HepG2 (cell line): ENCODE measurements at regions not wholly inside any gene's neighbourhood (a gene's known extent, or its start where the extent isn't known, plus 50 kb on each side); places are given as distances from the start of the nearest gene placed in this dataset.

ENCODE experiments used
- ATAC-seq: fragments of 200-7000 bp; cut with Tn5 transposase; 3 replicates; pipeline ENCODE4 v1.9.1; 2020; ENCODE audit warnings: mild to moderate bottlenecking, moderate library complexity
- BruUV-seq: library from RNA; stranded (reverse); fragments of 400-500 nt; replicated peaks from 2 replicates; lab custom pipeline; 2021; lab: Mats Ljungman, UMichigan
- CTCF ChIA-PET: fragments of 300-600 bp; formaldehyde crosslinking; extraction: SDS; loops from one replicate; lab custom pipeline; 2021; ENCODE audit warnings: low total read pairs, inconsistent platforms, low intra/inter-chr PET ratio; lab: Yijun Ruan, JAX
- POLR2A ChIA-PET: fragments of 350-600 bp; sonication (Branson Sonifier 250); formaldehyde crosslinking; loops from one replicate; lab custom pipeline; 2020; ENCODE audit warnings: antibody characterized with exemption, inconsistent platforms; lab: Yijun Ruan, JAX
- DNase-seq: peaks from one replicate; pipeline ENCODE4 v3.0.0-alpha.2; 2015; ENCODE audit warnings: low spot score
- FAIRE-seq: peaks from 3 replicates; lab custom pipeline; 2011; peaks lifted over from hg19 to GRCh38; lab: Jason Lieb, UNC
- H2AFZ ChIP-seq: one replicate; pipeline ENCODE4 v1.6.1; 2011; ENCODE audit warnings: low read length, inconsistent platforms
- H3K27ac ChIP-seq: fragments of 300-600 bp; 3 replicates; pipeline ENCODE4 v1.8.0; 2011; ENCODE audit warnings: mixed run types, mild to moderate bottlenecking, mixed read lengths, low read length, inconsistent platforms; ENCODE audit not compliant: insufficient read depth; ENCODE audit errors: extremely low read length
- H3K27me3 ChIP-seq, 2 experiments: fragments of 200-600 bp in 1 of 2; 2 replicates in 1 of 2; 3 replicates in 1 of 2; pipeline versions ENCODE4 v1.6.0 to v1.8.0; 2011; ENCODE audit warnings: low read length in 2 of 2, mild to moderate bottlenecking in 2 of 2, moderate library complexity in 2 of 2, inconsistent platforms in 1 of 2; ENCODE audit not compliant: insufficient read depth in 2 of 2, control insufficient read depth in 1 of 2
- H3K36me3 ChIP-seq, 2 experiments: fragments of 200-600 bp in 1 of 2; replicated peaks in 1 of 2; 2 replicates in 1 of 2; 3 replicates in 1 of 2; pipeline versions ENCODE4 v1.5.1 to v1.8.0; 2011; ENCODE audit warnings: low read length in 2 of 2, inconsistent platforms in 1 of 2; ENCODE audit not compliant: insufficient read depth in 2 of 2, control insufficient read depth in 1 of 2
- H3K4me1 ChIP-seq: 2 replicates; pipeline ENCODE4 v1.5.1; 2012; ENCODE audit warnings: low read length, inconsistent platforms; ENCODE audit not compliant: insufficient read depth
- H3K4me2 ChIP-seq: 2 replicates; pipeline ENCODE4 v1.6.0; 2011; ENCODE audit warnings: low read depth, low read length, inconsistent platforms
- H3K4me3 ChIP-seq, 3 experiments: fragments of 200-600 bp in 1 of 3; sonication (generic), shearing (Covaris generic) in 1 of 3; replicated peaks in 1 of 3; 2 replicates each; pipeline ENCODE4 v1.5.1; 2011 to 2016; ENCODE audit warnings: low read length in 3 of 3, inconsistent platforms in 2 of 3, low read depth in 2 of 3, mild to moderate bottlenecking in 2 of 3, control low read depth in 1 of 3, mixed read lengths in 1 of 3; ENCODE audit not compliant: insufficient read depth in 1 of 3
- H3K79me2 ChIP-seq: one replicate; pipeline ENCODE4 v1.6.1; 2011; ENCODE audit warnings: low read length, inconsistent platforms; ENCODE audit not compliant: insufficient read depth
- H3K9ac ChIP-seq: 2 replicates; pipeline ENCODE4 v1.6.0; 2011; ENCODE audit warnings: mild to moderate bottlenecking, low read depth, low read length, inconsistent platforms; ENCODE audit not compliant: insufficient read depth
- H3K9me3 ChIP-seq: 2 replicates; pipeline ENCODE4 v1.5.1; 2012; ENCODE audit warnings: mild to moderate bottlenecking, low read length
- H4K20me1 ChIP-seq: 2 replicates; pipeline ENCODE4 v1.6.0; 2011; ENCODE audit warnings: inconsistent platforms, mild to moderate bottlenecking, low read length, moderate library complexity; ENCODE audit not compliant: insufficient read depth
- ARID3A ChIP-seq: IDR thresholded peaks from 2 replicates; pipeline ENCODE4 v1.6.1; 2012; ENCODE audit warnings: low read depth, low read length, improper control_type of control experiment
- BORCS8-MEF2B ChIP-seq: sonication (generic); formaldehyde crosslinking; IDR thresholded peaks from 2 replicates; pipeline ENCODE4 v1.8.0; 2022; ENCODE audit warnings: mild to moderate bottlenecking, missing genetic modification reagents
- EED ChIP-seq: sonication (generic); formaldehyde crosslinking; IDR thresholded peaks from 2 replicates; pipeline ENCODE4 v1.5.0; 2020; ENCODE audit warnings: mild to moderate bottlenecking, missing genetic modification reagents
- ETV6 ChIP-seq: sonication (generic); formaldehyde crosslinking; conservative IDR thresholded peaks from 2 replicates; pipeline ENCODE4 v1.4.0; 2020; ENCODE audit warnings: missing genetic modification reagents
- FOSL2 ChIP-seq: sonication (generic); formaldehyde crosslinking; IDR thresholded peaks from 2 replicates; pipeline ENCODE4 v1.4.0; 2020; ENCODE audit warnings: missing genetic modification reagents
- HCFC1 ChIP-seq: fragments of 150-350 bp; IDR thresholded peaks from 2 replicates; pipeline ENCODE4 v1.6.1; 2014; ENCODE audit warnings: low read depth, low read length
- HOMEZ ChIP-seq: IDR thresholded peaks from 2 replicates; pipeline ENCODE4 v1.6.1; 2016; ENCODE audit warnings: low read depth
- NAIF1 ChIP-seq: sonication (generic); formaldehyde crosslinking; IDR thresholded peaks from 2 replicates; pipeline ENCODE4 v1.5.0; 2020; ENCODE audit warnings: mild to moderate bottlenecking, missing genetic modification reagents, borderline replicate concordance
- NFIB ChIP-seq: sonication (generic); formaldehyde crosslinking; IDR thresholded peaks from 2 replicates; pipeline ENCODE4 v1.9.0; 2021; ENCODE audit warnings: missing genetic modification reagents, mild to moderate bottlenecking, borderline replicate concordance
- TSC22D2 ChIP-seq: sonication (generic); formaldehyde crosslinking; IDR thresholded peaks from 2 replicates; pipeline ENCODE4 v1.5.1; 2020; ENCODE audit warnings: missing genetic modification reagents, mild to moderate bottlenecking, borderline replicate concordance
- ZBTB44 ChIP-seq: sonication (generic); formaldehyde crosslinking; IDR thresholded peaks from 2 replicates; pipeline ENCODE4 v1.4.0; 2020; ENCODE audit warnings: missing genetic modification reagents
- ZBTB7A ChIP-seq: sonication (generic); formaldehyde crosslinking; IDR thresholded peaks from 2 replicates; pipeline ENCODE4 v1.8.0; 2022; ENCODE audit warnings: mild to moderate bottlenecking, missing genetic modification reagents
- ZNF234 ChIP-seq: sonication (generic); formaldehyde crosslinking; conservative IDR thresholded peaks from 2 replicates; pipeline ENCODE4 v1.5.1; 2020; ENCODE audit warnings: mild to moderate bottlenecking, missing genetic modification reagents
- ZNF276 ChIP-seq: sonication (generic); formaldehyde crosslinking; IDR thresholded peaks from 2 replicates; pipeline ENCODE4 v1.4.0; 2020; ENCODE audit warnings: mild to moderate bottlenecking, low read depth, missing genetic modification reagents
- ZNF326 ChIP-seq: sonication (generic); formaldehyde crosslinking; IDR thresholded peaks from 2 replicates; pipeline ENCODE4 v1.4.0; 2020; ENCODE audit warnings: missing genetic modification reagents, borderline replicate concordance
- ZNF570 ChIP-seq: sonication (generic); formaldehyde crosslinking; IDR thresholded peaks from 2 replicates; pipeline ENCODE4 v1.4.0; 2020; ENCODE audit warnings: mild to moderate bottlenecking, missing genetic modification reagents, borderline replicate concordance
- ZNF746 ChIP-seq: sonication (generic); formaldehyde crosslinking; IDR thresholded peaks from 2 replicates; pipeline ENCODE4 v1.8.0; 2022; ENCODE audit warnings: mild to moderate bottlenecking, missing genetic modification reagents
- ZNF776 ChIP-seq: sonication (generic); formaldehyde crosslinking; IDR thresholded peaks from 2 replicates; pipeline ENCODE4 v1.4.0; 2020; ENCODE audit warnings: mild to moderate bottlenecking, missing genetic modification reagents
- WGBS: methylation state at CpG from one replicate; pipeline ENCODE4 v1.1.6; 2017; ENCODE audit warnings: low lambda C conversion rate; 5-methylcytosine and 5-hydroxymethylcytosine counted together
- in situ Hi-C: cut with HindIII; loops from 2 replicates; pipeline ENCODE4 v1.10.0; 2017; ENCODE audit warnings: low pct_unique_long_range_greater_than_20kb; ENCODE audit not compliant: extremely low pct_ligation_motif_present
- intact Hi-C: fragments of 100-400 bp; cut with micrococcal nuclease; formaldehyde crosslinking; loops from one replicate; pipeline ENCODE4 v1.10.0; 2022; ENCODE audit not compliant: unreplicated experiment

DNA sequence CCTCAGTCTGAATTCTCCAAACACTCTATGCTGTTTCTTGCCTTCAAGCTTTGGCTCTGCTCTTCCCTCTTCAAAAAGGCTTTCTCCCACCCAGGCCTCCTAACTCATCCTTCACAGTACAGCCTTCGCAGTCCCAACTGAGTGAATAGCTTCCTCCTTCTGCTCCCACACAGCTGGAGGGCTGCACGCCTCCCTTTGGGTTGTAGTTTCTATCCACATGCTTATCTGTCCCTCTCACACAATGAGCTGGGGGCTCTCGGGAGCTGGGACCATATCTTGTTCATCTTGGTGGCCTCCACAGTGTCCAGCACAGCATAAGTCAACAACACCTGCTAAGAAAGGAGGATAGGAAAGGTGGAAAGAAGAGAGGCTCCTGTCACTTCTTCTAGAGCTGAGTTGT, 69.5 kb upstream of the XPA start:
- in situ Hi-C loops, result no loop called here
- Histone ChIP-seq H3K27me3 (0 out of 5 replicates have a peak, but pooled peaks cover 0 to 3% of the 10 kb centered on the region in 2 experiments), H2AFZ (no peak overlapping the region), H3K27ac (no peak overlapping the region), H3K4me3 (no peak overlapping the region), H4K20me1 (no peaks in the 10 kb centered on the region), H3K4me1 (peaks cover 11% of the 10 kb centered on the region), H3K4me2 (no peak overlapping the region), H3K36me3 (no peaks in the 10 kb centered on the region), H3K9ac (no peak overlapping the region), H3K79me2 (no peaks in the 10 kb centered on the region), H3K9me3 (no peaks in the 10 kb centered on the region)
- intact Hi-C loops, result no loop called here
- DNase-seq, result no peak
- 60% methylated on average over 3 of the region's 3 CpGs for WGBS
- no peak for ATAC-seq
- CTCF ChIA-PET, result no interaction called here
- BruUV-seq, result no TSS peak
- POLR2A ChIA-PET, result no interaction called here
- no peak for FAIRE-seq
- TF ChIP-seq EED, result no peak
- no peak for TF ChIP-seq NFIB
- no peak for TF ChIP-seq BORCS8-MEF2B (CRISPR knock-in tag)
- TF ChIP-seq HCFC1, result no peak
- TF ChIP-seq ZNF234 (CRISPR knock-in tag), result no peak
- TF ChIP-seq ZNF326, result no peak
- TF ChIP-seq ARID3A, result no peak
- no peak for TF ChIP-seq ZBTB44 (CRISPR knock-in tag)
- no peak for TF ChIP-seq HOMEZ (CRISPR knock-in tag)
- no peak for TF ChIP-seq ZNF570
- no peak for TF ChIP-seq ZNF276 (CRISPR knock-in tag)
- no peak for TF ChIP-seq ZNF746
- no peak for TF ChIP-seq ETV6 (CRISPR knock-in tag)
- TF ChIP-seq NAIF1 (CRISPR knock-in tag), result no peak
- no peak for TF ChIP-seq TSC22D2 (CRISPR knock-in tag)
- TF ChIP-seq FOSL2 (CRISPR knock-in tag), result no peak
- TF ChIP-seq ZBTB7A, result no peak
- no peak for TF ChIP-seq ZNF776
